Esophagus muscularis mucosa (tissue), 4 donors: ENCODE measurements at regions not wholly inside any gene's neighbourhood (a gene's known extent, or its start where the extent isn't known, plus 50 kb on each side); places are given as distances from the start of the nearest gene placed in this dataset.

Source experiments
- DNase-seq: peaks from one replicate; pipeline ENCODE4 v3.0.0-alpha.2; 2017; ENCODE audit errors: extremely low spot score
- H3K27ac ChIP-seq, 4 donors: fragments of 200-600 bp; sonication (generic); replicated peaks in 1 of 4; 1 replicate in 3 of 4; 2 replicates in 1 of 4; pipeline ENCODE4 v1.5.1; 2016 to 2019; ENCODE audit warnings: mild to moderate bottlenecking in 1 of 4
- H3K27me3 ChIP-seq, 4 donors: fragments of 200-600 bp; sonication (generic); one replicate each; pipeline versions ENCODE4 v1.5.1 to v1.6.0; 2016 to 2019
- H3K36me3 ChIP-seq, 4 donors: fragments of 200-600 bp; sonication (generic); one replicate each; pipeline ENCODE4 v1.5.1; 2016 to 2019
- H3K4me1 ChIP-seq, 4 donors: fragments of 200-600 bp; sonication (generic); one replicate each; pipeline ENCODE4 v1.5.1; 2016 to 2019
- H3K4me3 ChIP-seq, 4 donors: fragments of 200-600 bp; sonication (generic); 1 replicate in 2 of 4; 2 replicates in 2 of 4; pipeline ENCODE4 v1.5.1; 2016 to 2019; ENCODE audit warnings: mild to moderate bottlenecking in 4 of 4, moderate library complexity in 1 of 4
- H3K9me3 ChIP-seq, 4 donors: fragments of 200-600 bp; sonication (generic); 1 replicate in 3 of 4; 2 replicates in 1 of 4; pipeline ENCODE4 v1.5.1; 2016 to 2019
- CTCF ChIP-seq, 3 experiments: fragments of 200-600 bp in 2 of 3; fragments of 450-650 bp in 1 of 3; sonication (generic) in 2 of 3; IDR thresholded peaks; one replicate each; pipeline ENCODE4 v1.5.1; 2017 to 2019; ENCODE audit warnings: antibody characterized with exemption in 3 of 3, mild to moderate bottlenecking in 2 of 3, moderate library complexity in 1 of 3
- EP300 ChIP-seq: sonication (generic); formaldehyde crosslinking; IDR thresholded peaks from one replicate; pipeline ENCODE4 v1.6.1; 2017; ENCODE audit warnings: antibody characterized with exemption
- POLR2A ChIP-seq: fragments of 450-650 bp; IDR thresholded peaks from one replicate; pipeline ENCODE4 v1.6.1; 2017; ENCODE audit warnings: antibody characterized with exemption, moderate library complexity, mild to moderate bottlenecking, low read depth
- POLR2AphosphoS5 ChIP-seq, 2 donors: sonication (generic); formaldehyde crosslinking; IDR thresholded peaks; one replicate each; pipeline ENCODE4 v1.6.1; 2017; ENCODE audit warnings: antibody characterized with exemption in 2 of 2
- WGBS: methylation state at CpG from one replicate; pipeline ENCODE4 v1.1.5; 2018; 5-methylcytosine and 5-hydroxymethylcytosine counted together
- intact Hi-C: fragments of 100-400 bp; cut with DNase I; formaldehyde crosslinking; loops from one replicate; pipeline ENCODE4 v1.15.1; 2023

DNA sequence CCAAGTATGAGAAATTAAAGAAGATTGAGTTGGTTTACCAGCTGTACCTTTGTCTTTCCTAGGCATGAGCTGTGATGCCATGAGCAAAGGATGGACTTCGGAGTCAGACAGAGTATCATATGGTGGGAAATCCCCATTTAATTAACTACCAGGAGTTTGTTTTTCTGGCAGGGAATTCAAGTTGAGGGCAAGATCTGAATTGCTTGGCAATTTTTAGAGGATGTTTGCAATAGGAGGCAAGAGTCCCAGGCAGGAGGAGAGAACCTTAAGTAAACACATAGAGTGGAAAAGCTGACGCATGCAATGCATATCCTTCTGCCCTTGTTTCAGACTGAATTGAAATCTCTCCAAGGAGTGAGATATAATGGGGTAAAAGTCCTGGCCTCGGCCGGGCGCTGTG, 569.7 kb upstream of the MDFIC2 start:
- TF ChIP-seq POLR2A (no peak), POLR2AphosphoS5 (IDR thresholded peaks at IDR 0.05) (no peak), CTCF (IDR thresholded peaks at IDR 0.05) (no peak), EP300 (no peak)
- WGBS: 79% methylated on average over 5 of the region's 5 CpGs
- Histone ChIP-seq H3K4me3 (no peak overlapping the region), H3K36me3 (no peaks in the 10 kb centered on the region), H3K27ac (no peak overlapping the region), H3K27me3 (no peaks in the 10 kb centered on the region), H3K9me3 (no peaks in the 10 kb centered on the region), H3K4me1 (no peaks in the 10 kb centered on the region)
- DNase-seq: no peak
- intact Hi-C loops: no loop called here

DNA sequence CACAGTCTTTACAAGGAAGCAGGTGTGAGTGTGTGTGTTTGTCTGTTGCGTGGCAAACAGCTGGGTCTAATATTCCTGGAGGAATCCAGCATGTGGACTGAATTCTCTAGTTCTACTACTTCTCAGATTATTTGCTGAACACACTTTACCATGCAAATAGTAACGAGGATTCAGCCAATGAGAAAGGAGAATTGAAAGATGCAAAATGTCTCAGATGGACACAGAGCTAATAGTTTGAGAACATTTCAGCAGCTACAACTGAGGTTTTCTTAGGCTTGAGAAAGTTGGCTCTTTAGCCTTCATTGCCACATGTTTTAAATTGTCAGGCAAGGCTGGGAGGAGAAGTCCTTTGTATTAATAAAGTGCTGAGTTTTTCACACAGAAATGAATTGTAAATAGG, 568.0 kb upstream of the MDFIC2 start:
- H3K4me1 ChIP-seq: no peaks in the 10 kb centered on the region
- WGBS: 88% methylated on average over 2 of the region's 2 CpGs
- H3K4me3 ChIP-seq: no peak overlapping the region
- intact Hi-C loops: no loop called here
- no peaks in the 10 kb centered on the region for H3K9me3 ChIP-seq
- no peaks in the 10 kb centered on the region for H3K36me3 ChIP-seq
- H3K27me3 ChIP-seq: no peaks in the 10 kb centered on the region
- TF ChIP-seq EP300 (no peak), CTCF (IDR thresholded peaks at IDR 0.05) (no peak), POLR2A (no peak), POLR2AphosphoS5 (IDR thresholded peaks at IDR 0.05) (no peak)
- no peak for DNase-seq
- H3K27ac ChIP-seq: no peak overlapping the region

GRCh38 chr3:70876154-70876553, 563.7 kb upstream of the MDFIC2 start:
- intact Hi-C loops: no loop called here
- Histone ChIP-seq H3K27me3 (no peaks in the 10 kb centered on the region), H3K4me1 (peaks cover 0 to 16% (median 13%) of the 10 kb centered on the region in 4 donors), H3K9me3 (peaks cover 0 to 2% (median 0%) of the 10 kb centered on the region in 4 donors), H3K36me3 (no peaks in the 10 kb centered on the region), H3K27ac (no peak overlapping the region), H3K4me3 (no peak overlapping the region)
- no peak for TF ChIP-seq POLR2A
- no peak for TF ChIP-seq CTCF (IDR thresholded peaks at IDR 0.05)
- TF ChIP-seq POLR2AphosphoS5 (IDR thresholded peaks at IDR 0.05): no peak
- TF ChIP-seq EP300: no peak
- WGBS: 96% methylated on average over 3 of the region's 3 CpGs
- no peak for DNase-seq

- Histone ChIP-seq H3K27me3 (no peaks in the 10 kb centered on the region), H3K27ac (no peak overlapping the region), H3K4me3 (no peak overlapping the region), H3K9me3 (peaks cover 0 to 6% (median 0%) of the 10 kb centered on the region in 4 donors), H3K4me1 (peaks cover 0 to 26% (median 13%) of the 10 kb centered on the region in 4 donors), H3K36me3 (no peaks in the 10 kb centered on the region)
- no peak for DNase-seq
- TF ChIP-seq EP300: no peak
- TF ChIP-seq CTCF (IDR thresholded peaks at IDR 0.05): no peak
- no peak for TF ChIP-seq POLR2A
- TF ChIP-seq POLR2AphosphoS5 (IDR thresholded peaks at IDR 0.05): no peak
- intact Hi-C loops: no loop called here
- 43% methylated on average over 3 of the region's 3 CpGs for WGBS
These were observed 561.8 kb upstream of the MDFIC2 start for GRCh38 chr3:70874196-70874595.

GRCh38 chr3:70873686-70874085, 561.2 kb upstream of the MDFIC2 start:
- H3K27me3 ChIP-seq: no peaks in the 10 kb centered on the region
- peaks cover 0 to 26% (median 13%) of the 10 kb centered on the region in 4 donors for H3K4me1 ChIP-seq
- intact Hi-C loops: no loop called here
- TF ChIP-seq EP300 (no peak), CTCF (IDR thresholded peaks at IDR 0.05) (no peak), POLR2AphosphoS5 (IDR thresholded peaks at IDR 0.05) (no peak), POLR2A (no peak)
- no peak for DNase-seq
- no peaks in the 10 kb centered on the region for H3K36me3 ChIP-seq
- WGBS: 93% methylated on average over 5 of the region's 5 CpGs
- H3K27ac ChIP-seq: no peak overlapping the region
- H3K4me3 ChIP-seq: no peak overlapping the region
- H3K9me3 ChIP-seq: peaks cover 0 to 6% (median 0%) of the 10 kb centered on the region in 4 donors
